H1 (cell line): ENCODE measurements at regions not wholly inside any gene's neighbourhood (a gene's known extent, or its start where the extent isn't known, plus 50 kb on each side); places are given as distances from the start of the nearest gene placed in this dataset.

ENCODE experiments used
- CTCF ChIA-PET: fragments of 300-600 bp; sonication (Branson Sonifier 250); formaldehyde crosslinking; loops from one replicate; lab custom pipeline; 2021; ENCODE audit not compliant: partially characterized antibody; lab: Charles Lee
- POLR2A ChIA-PET: fragments of 300-600 bp; sonication (Branson Sonifier 250); formaldehyde crosslinking; loops from one replicate; lab custom pipeline; 2021; ENCODE audit warnings: inconsistent platforms; ENCODE audit not compliant: partially characterized antibody; lab: Charles Lee
- DNase-seq, 2 experiments: peaks; one replicate each; pipeline versions ENCODE4 v3.0.0 to v3.0.0-alpha.2; 2010 to 2022; ENCODE audit warnings: low spot score in 2 of 2, low read depth in 1 of 2, mixed read lengths in 1 of 2
- FAIRE-seq: peaks from 2 replicates; lab custom pipeline; 2011; peaks lifted over from hg19 to GRCh38; lab: Jason Lieb, UNC
- H2AFZ ChIP-seq: 2 replicates; pipeline ENCODE4 v1.8.1; 2012; ENCODE audit warnings: low read length, inconsistent platforms
- H2AK5ac ChIP-seq: 2 replicates; pipeline ENCODE4 v1.6.1; 2013; ENCODE audit warnings: low read depth, low read length
- H2BK120ac ChIP-seq: replicated peaks from 2 replicates; pipeline ENCODE3; 2013; ENCODE audit warnings: low read depth, low read length, inconsistent platforms
- H2BK12ac ChIP-seq: 2 replicates; pipeline ENCODE4 v1.6.1; 2013; ENCODE audit warnings: low read depth, low read length
- H2BK15ac ChIP-seq: 2 replicates; pipeline ENCODE4 v1.6.1; 2013; ENCODE audit warnings: low read length
- H2BK20ac ChIP-seq: 2 replicates; pipeline ENCODE4 v1.6.1; 2013; ENCODE audit warnings: low read length
- H2BK5ac ChIP-seq: 2 replicates; pipeline ENCODE4 v1.6.1; 2013; ENCODE audit warnings: low read depth, low read length
- H3K14ac ChIP-seq: 2 replicates; pipeline ENCODE4 v1.6.1; 2013; ENCODE audit warnings: inconsistent platforms; ENCODE audit not compliant: insufficient read length
- H3K18ac ChIP-seq: 2 replicates; pipeline ENCODE4 v1.6.1; 2013; ENCODE audit warnings: low read length; ENCODE audit errors: extremely low read depth
- H3K23ac ChIP-seq: 2 replicates; pipeline ENCODE4 v1.6.1; 2013; ENCODE audit warnings: inconsistent platforms; ENCODE audit not compliant: insufficient read length
- H3K23me2 ChIP-seq: 2 replicates; pipeline ENCODE4 v1.6.1; 2013; ENCODE audit warnings: low read depth, low read length
- H3K27ac ChIP-seq: 2 replicates; pipeline ENCODE4 v1.6.1; 2011; ENCODE audit warnings: low read depth, low read length, inconsistent platforms
- H3K27me3 ChIP-seq, 4 experiments: replicated peaks in 1 of 4; 1 replicate in 1 of 4; 2 replicates in 3 of 4; pipeline versions ENCODE4 v1.6.1 to v1.8.1; 2011 to 2013; ENCODE audit warnings: low read length in 3 of 4, mild to moderate bottlenecking in 3 of 4, inconsistent platforms in 2 of 4, mixed read lengths in 2 of 4, moderate library complexity in 1 of 4; ENCODE audit not compliant: control insufficient read depth in 3 of 4, insufficient read depth in 3 of 4; ENCODE audit errors: extremely low read depth in 1 of 4
- H3K36me3 ChIP-seq, 4 experiments: 2 replicates each; pipeline versions ENCODE4 v1.6.1 to v1.8.1; 2011 to 2013; ENCODE audit warnings: mild to moderate bottlenecking in 4 of 4, low read length in 3 of 4, moderate library complexity in 2 of 4, control low read depth in 1 of 4, inconsistent platforms in 1 of 4; ENCODE audit not compliant: insufficient read depth in 4 of 4, control insufficient read depth in 2 of 4
- H3K4ac ChIP-seq: replicated peaks from 2 replicates; pipeline ENCODE3; 2013; ENCODE audit warnings: low read length, low read depth, mixed read lengths, inconsistent platforms; ENCODE audit not compliant: insufficient read length
- H3K4me1 ChIP-seq, 4 experiments: replicated peaks in 1 of 4; 1 replicate in 1 of 4; 2 replicates in 3 of 4; pipeline versions ENCODE4 v1.6.1 to v1.8.1; 2011 to 2013; ENCODE audit warnings: low read length in 3 of 4, inconsistent platforms in 2 of 4, mixed read lengths in 1 of 4; ENCODE audit not compliant: insufficient read depth in 4 of 4, control insufficient read depth in 3 of 4
- H3K4me2 ChIP-seq, 2 experiments: 2 replicates each; pipeline versions ENCODE4 v1.6.1 to v1.8.1; 2011 to 2013; ENCODE audit warnings: low read depth in 2 of 2, low read length in 2 of 2, control low read depth in 1 of 2, inconsistent platforms in 1 of 2, mild to moderate bottlenecking in 1 of 2; ENCODE audit not compliant: insufficient read depth in 1 of 2
- H3K4me3 ChIP-seq, 4 experiments: fragments of 200-600, 300-600 bp in 1 of 4; sonication (generic), shearing (Covaris generic), sonication (Bioruptor Twin) in 1 of 4; 2 replicates each; pipeline versions ENCODE4 v1.5.1 to v1.8.1; 2011 to 2016; ENCODE audit warnings: low read length in 4 of 4, low read depth in 3 of 4, control low read depth in 2 of 4, inconsistent platforms in 2 of 4, mild to moderate bottlenecking in 2 of 4, mixed read lengths in 1 of 4, moderate library complexity in 1 of 4; ENCODE audit not compliant: insufficient read depth in 2 of 4; ENCODE audit errors: extremely low read depth in 1 of 4
- H3K56ac ChIP-seq: replicated peaks from 2 replicates; pipeline ENCODE3; 2013; ENCODE audit warnings: low read depth, mild to moderate bottlenecking, mixed read lengths, low read length, inconsistent platforms; ENCODE audit not compliant: insufficient read length
- H3K79me1 ChIP-seq: 2 replicates; pipeline ENCODE4 v1.6.1; 2013; ENCODE audit warnings: low read depth, low read length, control low read depth
- H3K79me2 ChIP-seq, 2 experiments: 2 replicates each; pipeline versions ENCODE4 v1.6.1 to v1.8.1; 2012 to 2013; ENCODE audit warnings: low read length in 2 of 2, mild to moderate bottlenecking in 2 of 2, inconsistent platforms in 1 of 2; ENCODE audit not compliant: insufficient read depth in 2 of 2, control insufficient read depth in 1 of 2
- H3K9ac ChIP-seq, 4 experiments: replicated peaks in 1 of 4; 1 replicate in 1 of 4; 2 replicates in 3 of 4; pipeline versions ENCODE4 v1.6.1 to v1.8.1; 2011 to 2013; ENCODE audit warnings: low read depth in 3 of 4, low read length in 3 of 4, control low read depth in 2 of 4, mild to moderate bottlenecking in 2 of 4, moderate library complexity in 2 of 4, inconsistent platforms in 1 of 4; ENCODE audit errors: extremely low read depth in 1 of 4
- H3K9me3 ChIP-seq, 2 experiments: 2 replicates each; pipeline versions ENCODE4 v1.6.1 to v1.8.1; 2012 to 2013; ENCODE audit warnings: mild to moderate bottlenecking in 2 of 2, moderate library complexity in 2 of 2, control low read depth in 1 of 2, inconsistent platforms in 1 of 2, low read depth in 1 of 2, low read length in 1 of 2, mixed read lengths in 1 of 2; ENCODE audit not compliant: insufficient read depth in 2 of 2
- H4K20me1 ChIP-seq, 2 experiments: replicated peaks in 1 of 2; 2 replicates each; pipeline versions ENCODE3 to v1.8.1; 2011 to 2013; ENCODE audit warnings: inconsistent platforms in 2 of 2, low read length in 2 of 2, mild to moderate bottlenecking in 1 of 2; ENCODE audit not compliant: insufficient read depth in 2 of 2, control insufficient read depth in 1 of 2
- H4K5ac ChIP-seq: 2 replicates; pipeline ENCODE4 v1.6.1; 2013; ENCODE audit warnings: low read length, low read depth, mixed read lengths, inconsistent platforms; ENCODE audit not compliant: insufficient read length
- H4K8ac ChIP-seq: 2 replicates; pipeline ENCODE4 v1.8.0; 2013; ENCODE audit warnings: mild to moderate bottlenecking, moderate library complexity, low read length, inconsistent platforms; ENCODE audit not compliant: insufficient read depth; ENCODE audit errors: extremely low read depth
- H4K91ac ChIP-seq: replicated peaks from 2 replicates; pipeline ENCODE3; 2013; ENCODE audit warnings: low read length, mixed read lengths, inconsistent platforms; ENCODE audit not compliant: insufficient read length
- CHD2 ChIP-seq: IDR thresholded peaks from 2 replicates; pipeline ENCODE4 v1.6.1; 2012; ENCODE audit warnings: low read length, improper control_type of control experiment
- FOSL1 ChIP-seq: IDR thresholded peaks from 2 replicates; pipeline ENCODE4 v1.6.1; 2011; ENCODE audit warnings: mild to moderate bottlenecking, low read depth, low read length, moderate library complexity; ENCODE audit not compliant: insufficient read depth
- GTF2F1 ChIP-seq: IDR thresholded peaks from 2 replicates; pipeline ENCODE4 v1.6.1; 2012; ENCODE audit warnings: low read depth, low read length, improper control_type of control experiment, borderline replicate concordance
- KDM5A ChIP-seq: fragments of 200-600 bp; IDR thresholded peaks from 2 replicates; pipeline ENCODE4 v1.7.1; 2012; ENCODE audit warnings: mild to moderate bottlenecking, low read length, inconsistent platforms, mixed read lengths
- NRF1 ChIP-seq: IDR thresholded peaks from 2 replicates; pipeline ENCODE4 v1.6.1; 2011; ENCODE audit warnings: mild to moderate bottlenecking, low read depth, low read length, improper control_type of control experiment
- POLR2AphosphoS5 ChIP-seq: IDR thresholded peaks from 2 replicates; pipeline ENCODE4 v1.6.1; 2011; ENCODE audit warnings: low read depth, low read length
- RXRA ChIP-seq: IDR thresholded peaks from 2 replicates; pipeline ENCODE4 v1.6.1; 2011; ENCODE audit warnings: low read depth, mild to moderate bottlenecking, low read length, moderate library complexity; ENCODE audit not compliant: insufficient read depth
- ZNF274 ChIP-seq: IDR thresholded peaks from 2 replicates; pipeline ENCODE4 v1.7.0; 2012; ENCODE audit warnings: low read length, borderline replicate concordance; ENCODE audit errors: extremely low read depth
- WGBS, 2 experiments: shearing (Covaris generic) in 1 of 2; methylation state at CpG; one replicate each; pipeline versions ENCODE4 v1.1.6 to v1.1.7; 2013 to 2015; ENCODE audit warnings: low lambda C conversion rate in 2 of 2, mixed read lengths in 2 of 2, inconsistent platforms in 1 of 2, low coverage in 1 of 2, missing lambda C conversion rate in 1 of 2; ENCODE audit not compliant: insufficient replicate concordance in 2 of 2, insufficient coverage in 1 of 2, insufficient read length in 1 of 2; ENCODE audit errors: extremely low coverage in 1 of 2, missing lambda C conversion rate in 1 of 2; 5-methylcytosine and 5-hydroxymethylcytosine counted together

DNA sequence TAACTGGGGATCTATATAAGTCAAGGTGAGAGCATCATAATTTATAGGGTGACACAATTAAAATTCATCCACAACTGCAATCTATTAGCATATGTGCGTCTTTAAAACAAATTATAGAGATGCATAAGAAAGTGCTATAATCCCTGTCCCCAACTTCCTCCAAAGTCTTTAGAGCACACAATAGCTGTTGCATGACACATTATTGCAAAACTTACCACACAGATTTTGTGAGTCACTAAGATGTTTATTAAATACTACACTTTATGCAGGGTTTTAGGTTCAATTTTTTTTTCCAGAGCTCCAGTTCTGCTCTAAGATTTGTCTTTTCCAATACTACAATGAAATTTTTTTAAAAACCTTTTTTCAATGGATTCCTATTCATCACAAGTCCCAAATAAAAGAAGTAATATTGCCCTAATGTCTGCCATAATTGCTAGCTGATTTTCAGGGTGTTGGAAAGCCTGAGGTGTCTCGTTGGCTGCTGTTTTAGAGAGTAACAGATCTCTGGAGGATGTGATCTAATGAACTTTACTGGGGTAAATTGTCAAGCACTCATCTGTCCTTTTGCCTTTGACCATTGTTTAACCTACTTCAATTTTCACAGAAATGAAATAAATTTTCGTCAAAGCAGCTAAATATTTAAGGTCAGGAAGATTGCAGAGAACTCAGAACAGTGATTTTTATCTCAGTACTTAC lies 250.5 kb upstream of the NETO1 start:
- Histone ChIP-seq H3K79me2 (no peaks in the 10 kb centered on the region), H3K18ac (no peak overlapping the region), H3K23ac (no peak overlapping the region), H3K36me3 (no peaks in the 10 kb centered on the region), H3K4me3 (no peak overlapping the region), H4K91ac (no peak overlapping the region), H2AFZ (no peak overlapping the region), H3K4me2 (no peak overlapping the region), H3K14ac (no peak overlapping the region), H3K4ac (no peak overlapping the region), H2BK120ac (no peak overlapping the region), H3K27ac (no peak overlapping the region), H2BK15ac (no peak overlapping the region), H4K5ac (no peak overlapping the region), H3K27me3 (no peaks in the 10 kb centered on the region), H2BK20ac (no peak overlapping the region), H3K23me2 (no peaks in the 10 kb centered on the region), H3K79me1 (no peaks in the 10 kb centered on the region), H3K56ac (no peak overlapping the region), H2AK5ac (no peak overlapping the region), H3K9me3 (no peaks in the 10 kb centered on the region), H2BK5ac (no peak overlapping the region), H4K20me1 (no peaks in the 10 kb centered on the region), H4K8ac (no peak overlapping the region), H3K9ac (no peak overlapping the region), H2BK12ac (no peak overlapping the region), H3K4me1 (no peaks in the 10 kb centered on the region)
- TF ChIP-seq NRF1 = no peak
- TF ChIP-seq GTF2F1 = no peak
- TF ChIP-seq CHD2 = no peak
- TF ChIP-seq RXRA = no peak
- no peak for TF ChIP-seq ZNF274
- no peak for TF ChIP-seq FOSL1
- no peak for TF ChIP-seq KDM5A
- TF ChIP-seq POLR2AphosphoS5 = no peak
- CTCF ChIA-PET = no interaction called here
- POLR2A ChIA-PET = no interaction called here
- DNase-seq = no peak
- WGBS, 2 experiments = 90% methylated on average over 3 of the region's 3 CpGs; no CpG with 5 or more reads in 1 of the 2 experiments
- FAIRE-seq = no peak
